Tibial artery (tissue), 4 donors: ENCODE measurements at regions not wholly inside any gene's neighbourhood (a gene's known extent, or its start where the extent isn't known, plus 50 kb on each side); places are given as distances from the start of the nearest gene placed in this dataset.

Experiments
- DNase-seq, 2 donors: peaks; one replicate each; pipeline ENCODE4 v3.0.0-alpha.2; 2019
- H3K27ac ChIP-seq, 2 donors: fragments of 200-600 bp; sonication (generic) in 1 of 2; 1 replicate in 1 of 2; 2 replicates in 1 of 2; pipeline ENCODE4 v1.5.1; 2018 to 2019; ENCODE audit warnings: mild to moderate bottlenecking in 1 of 2
- H3K27me3 ChIP-seq, 2 donors: fragments of 200-600 bp; sonication (generic) in 1 of 2; one replicate each; pipeline versions ENCODE4 v1.5.1 to v1.6.0; 2016 to 2019
- H3K36me3 ChIP-seq, 3 donors: fragments of 200-600 bp; sonication (generic) in 2 of 3; one replicate each; pipeline ENCODE4 v1.5.1; 2016 to 2019; ENCODE audit warnings: mild to moderate bottlenecking in 2 of 3
- H3K4me1 ChIP-seq, 4 donors: fragments of 200-600 bp; sonication (generic) in 2 of 4; 1 replicate in 3 of 4; 2 replicates in 1 of 4; pipeline ENCODE4 v1.5.1; 2016 to 2019
- H3K4me3 ChIP-seq, 2 donors: fragments of 200-600 bp; sonication (generic) in 1 of 2; 1 replicate in 1 of 2; 2 replicates in 1 of 2; pipeline ENCODE4 v1.5.1; 2018 to 2019; ENCODE audit warnings: mild to moderate bottlenecking in 2 of 2
- H3K9me3 ChIP-seq, 3 donors: fragments of 200-600 bp; sonication (generic) in 1 of 3; one replicate each; pipeline ENCODE4 v1.5.1; 2016 to 2019
- CTCF ChIP-seq, 2 experiments: fragments of 200-600 bp in 1 of 2; fragments of 450-650 bp in 1 of 2; IDR thresholded peaks; one replicate each; pipeline ENCODE4 v1.5.1; 2017 to 2019; ENCODE audit warnings: antibody characterized with exemption in 2 of 2, mild to moderate bottlenecking in 1 of 2, moderate library complexity in 1 of 2
- intact Hi-C: fragments of 100-400 bp; cut with DNase I; formaldehyde crosslinking; loops from one replicate; pipeline ENCODE4 v1.15.0; 2023; ENCODE audit warnings: low total_unique reads

DNA sequence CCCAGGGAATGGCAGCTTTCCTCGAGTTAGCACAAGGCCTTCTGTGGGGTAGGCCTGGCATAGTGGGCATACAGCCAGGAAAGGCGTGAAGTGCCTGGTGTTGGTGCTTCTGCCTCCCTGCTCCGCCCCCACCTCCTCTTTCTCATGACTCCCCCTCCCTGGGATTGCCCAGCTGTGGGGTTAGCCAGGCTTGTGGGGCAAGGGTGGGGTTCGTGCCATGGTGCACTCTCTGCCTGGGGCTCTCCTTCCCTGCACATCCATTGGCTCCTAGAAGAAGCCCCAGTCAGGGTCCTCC lies 236.8 kb upstream of the NCAM1 start:
- peaks cover 0 to 15% of the 10 kb centered on the region in 2 donors for H3K27me3 ChIP-seq
- no peaks in the 10 kb centered on the region for H3K36me3 ChIP-seq
- H3K9me3 ChIP-seq, result no peaks in the 10 kb centered on the region
- TF ChIP-seq CTCF (IDR thresholded peaks at IDR 0.05), result no peak
- no peak for DNase-seq
- H3K4me1 ChIP-seq, result no peaks in the 10 kb centered on the region
- intact Hi-C loops, result no loop called here
- no peak overlapping the region for H3K27ac ChIP-seq
- no peak overlapping the region for H3K4me3 ChIP-seq

- intact Hi-C loops, result no loop called here
- no peak for TF ChIP-seq CTCF (IDR thresholded peaks at IDR 0.05)
- no peak for DNase-seq
These were observed 235.6 kb upstream of the NCAM1 start for GRCh38 chr11:112725636-112726035.

DNA sequence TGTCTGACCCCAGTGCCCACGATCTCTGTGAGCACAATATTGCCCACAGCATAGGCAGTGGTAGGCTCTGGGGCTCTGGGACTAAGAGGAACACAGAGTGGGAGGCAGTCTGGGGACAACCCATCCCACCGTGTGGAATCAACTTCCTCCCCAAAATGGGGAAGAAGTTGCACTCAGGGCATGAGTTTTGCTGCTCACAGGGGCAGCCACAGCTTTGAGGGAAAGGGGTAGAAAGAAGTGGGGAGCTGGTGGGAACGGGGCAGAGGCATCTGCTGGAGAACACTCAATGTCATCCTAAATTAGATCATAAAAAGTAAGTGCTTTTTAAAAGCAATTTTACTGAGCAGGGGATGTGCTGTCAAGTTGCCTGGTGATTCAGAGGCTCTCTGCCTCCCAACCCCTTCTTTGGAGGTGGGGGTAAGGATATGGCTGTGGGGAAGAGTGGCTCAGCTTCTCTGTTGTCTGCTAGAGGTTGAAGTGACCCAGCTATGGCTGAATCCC lies 233.8 kb upstream of the NCAM1 start:
- no peak overlapping the region for H3K27ac ChIP-seq
- no peak for TF ChIP-seq CTCF (IDR thresholded peaks at IDR 0.05)
- intact Hi-C loops, result no loop called here
- H3K9me3 ChIP-seq, result no peaks in the 10 kb centered on the region
- H3K4me1 ChIP-seq, result no peaks in the 10 kb centered on the region
- H3K36me3 ChIP-seq, result no peaks in the 10 kb centered on the region
- no peak overlapping the region for H3K4me3 ChIP-seq
- peaks cover 0 to 20% of the 10 kb centered on the region in 2 donors for H3K27me3 ChIP-seq
- no peak for DNase-seq

More at GRCh38 chr11:112725636-112726035, 235.6 kb upstream of the NCAM1 start:
- Histone ChIP-seq H3K27ac (no peak overlapping the region), H3K4me3 (no peak overlapping the region), H3K9me3 (no peaks in the 10 kb centered on the region), H3K4me1 (no peaks in the 10 kb centered on the region), H3K27me3 (peaks cover 0 to 15% of the 10 kb centered on the region in 2 donors), H3K36me3 (no peaks in the 10 kb centered on the region)

DNA sequence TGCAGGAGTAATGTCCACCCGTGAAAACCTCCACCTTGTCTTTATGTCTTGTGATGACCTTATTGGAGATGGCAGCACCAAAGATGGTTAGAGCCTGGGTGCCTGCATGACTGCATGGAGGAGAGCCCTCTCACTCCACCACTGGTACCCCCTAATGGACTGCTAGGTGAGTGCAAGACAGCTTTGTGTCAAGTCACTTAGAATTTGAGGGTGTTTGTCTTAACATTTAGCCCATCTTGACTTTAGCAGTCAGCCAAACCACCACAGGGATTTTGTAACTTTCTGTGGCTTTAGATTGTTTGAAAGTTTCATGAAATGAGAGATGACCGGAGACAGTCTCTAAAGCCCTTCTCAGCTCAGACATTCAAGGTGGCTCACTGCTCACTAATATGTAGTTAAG lies 232.9 kb upstream of the NCAM1 start:
- Histone ChIP-seq H3K4me3 (no peak overlapping the region), H3K9me3 (no peaks in the 10 kb centered on the region), H3K27me3 (peaks cover 0 to 20% of the 10 kb centered on the region in 2 donors), H3K4me1 (no peaks in the 10 kb centered on the region), H3K27ac (no peak overlapping the region), H3K36me3 (no peaks in the 10 kb centered on the region)
- TF ChIP-seq CTCF (IDR thresholded peaks at IDR 0.05), result no peak
- no peak for DNase-seq
- intact Hi-C loops, result no loop called here

GRCh38 chr11:112728716-112729115 lies 232.5 kb upstream of the NCAM1 start:
- H3K27me3 ChIP-seq, result peaks cover 0 to 16% of the 10 kb centered on the region in 2 donors
- no peak overlapping the region for H3K4me3 ChIP-seq
- H3K4me1 ChIP-seq, result no peaks in the 10 kb centered on the region
- no peaks in the 10 kb centered on the region for H3K36me3 ChIP-seq
- intact Hi-C loops, result no loop called here
- no peak overlapping the region for H3K27ac ChIP-seq
- H3K9me3 ChIP-seq, result no peaks in the 10 kb centered on the region
- DNase-seq, result no peak
- no peak for TF ChIP-seq CTCF (IDR thresholded peaks at IDR 0.05)

- no peaks in the 10 kb centered on the region for H3K4me1 ChIP-seq
- no peaks in the 10 kb centered on the region for H3K9me3 ChIP-seq
- H3K27ac ChIP-seq, result no peak overlapping the region
- peaks cover 0 to 7% of the 10 kb centered on the region in 2 donors for H3K27me3 ChIP-seq
- H3K36me3 ChIP-seq, result no peaks in the 10 kb centered on the region
- no peak for TF ChIP-seq CTCF (IDR thresholded peaks at IDR 0.05)
- intact Hi-C loops, result no loop called here
- DNase-seq, result no peak
- no peak overlapping the region for H3K4me3 ChIP-seq
These were observed 230.6 kb upstream of the NCAM1 start for GRCh38 chr11:112730591-112730990.
